HepG2 (cell line): ENCODE measurements at regions not wholly inside any gene's neighbourhood (a gene's known extent, or its start where the extent isn't known, plus 50 kb on each side); places are given as distances from the start of the nearest gene placed in this dataset.

ENCODE experiments used
- CTCF ChIP-seq: sonication (generic); formaldehyde crosslinking; IDR thresholded peaks from 2 replicates; pipeline ENCODE4 v1.5.0; 2020; ENCODE audit warnings: mild to moderate bottlenecking, missing genetic modification reagents, moderate library complexity
- FIP1L1 ChIP-seq: fragments of 200-400 bp; formaldehyde crosslinking; IDR thresholded peaks from 2 replicates; pipeline ENCODE4 v1.6.1; 2018; ENCODE audit warnings: low read depth, mild to moderate bottlenecking, low read length, moderate library complexity, borderline replicate concordance; ENCODE audit not compliant: insufficient read depth
- HNRNPK ChIP-seq: fragments of 200-400 bp; formaldehyde crosslinking; IDR thresholded peaks from 2 replicates; pipeline ENCODE4 v1.6.1; 2018; ENCODE audit warnings: low read length, low read depth, moderate library complexity, mild to moderate bottlenecking; ENCODE audit not compliant: poor library complexity, severe bottlenecking
- MED1 ChIP-seq: sonication (generic); formaldehyde crosslinking; IDR thresholded peaks from 2 replicates; pipeline ENCODE4 v1.4.0; 2020; ENCODE audit warnings: missing genetic modification reagents
- POLR2AphosphoS5 ChIP-seq: IDR thresholded peaks from 2 replicates; pipeline ENCODE4 v1.6.1; 2012; ENCODE audit warnings: low read depth, low read length
- RNF2 ChIP-seq: fragments of 450-650 bp; conservative IDR thresholded peaks from 2 replicates; pipeline ENCODE4 v1.6.1; 2016; ENCODE audit warnings: low read depth
- RNF219 ChIP-seq: sonication (generic); formaldehyde crosslinking; IDR thresholded peaks from 2 replicates; pipeline ENCODE4 v1.5.0; 2020; ENCODE audit warnings: mild to moderate bottlenecking, missing genetic modification reagents
- SP1 ChIP-seq, 2 experiments: fragments of 450-650 bp in 1 of 2; sonication (generic) in 1 of 2; formaldehyde crosslinking in 1 of 2; IDR thresholded peaks; 2 replicates each; pipeline versions ENCODE4 v1.4.0 to v1.6.1; 2016 to 2020; ENCODE audit warnings: missing genetic modification reagents in 1 of 2
- TCF7L2 ChIP-seq: IDR thresholded peaks from 2 replicates; pipeline ENCODE4 v1.6.1; 2011; ENCODE audit warnings: mild to moderate bottlenecking, low read depth, low read length, moderate library complexity
- THRA ChIP-seq: sonication (generic); formaldehyde crosslinking; IDR thresholded peaks from 2 replicates; pipeline ENCODE4 v1.4.0; 2020; ENCODE audit warnings: missing genetic modification reagents, borderline replicate concordance
- ZNF468 ChIP-seq: sonication (generic); formaldehyde crosslinking; IDR thresholded peaks from 2 replicates; pipeline ENCODE4 v1.8.0; 2022; ENCODE audit warnings: mild to moderate bottlenecking, moderate library complexity, missing genetic modification reagents

GRCh38 chr3:56954125-56954524 is 106.3 kb upstream of the SPATA12 start:
- TF ChIP-seq ZNF468 (CRISPR knock-in tag) (no peak), RNF2 (no peak), MED1 (CRISPR knock-in tag) (no peak), TCF7L2 (no peak), FIP1L1 (no peak), HNRNPK (no peak), RNF219 (no peak), SP1 (IDR thresholded peaks at IDR 0.05) (no peak), SP1 (CRISPR knock-in tag; IDR thresholded peaks at IDR 0.05) (no peak), THRA (no peak), POLR2AphosphoS5 (no peak), CTCF (CRISPR knock-in tag) (peak; percentile 30; the same call in 1 of the 2 replicates)
